ENCODE measurements at regions not wholly inside any gene's neighbourhood (a gene's known extent, or its start where the extent isn't known, plus 50 kb on each side); places are given as distances from the start of the nearest gene placed in this dataset.

DNA sequence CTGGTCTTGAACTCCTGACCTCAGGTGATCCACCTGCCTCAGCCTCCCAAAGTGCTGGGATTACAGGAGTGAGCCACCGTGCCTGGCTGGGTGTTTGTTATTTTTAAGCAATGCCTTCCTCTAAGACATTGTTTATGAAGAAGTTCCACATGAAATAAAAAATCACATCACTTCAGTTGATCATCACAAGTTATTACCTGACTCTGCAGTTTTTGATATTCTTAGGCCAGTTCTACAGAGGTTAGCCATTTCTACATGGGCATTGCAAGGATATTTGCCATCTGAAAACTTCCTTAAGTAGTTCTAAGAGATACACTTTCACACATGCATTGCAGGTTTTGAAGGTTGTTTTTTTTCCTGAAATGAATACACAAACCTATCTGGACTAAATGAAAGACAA lies 82.1 kb downstream of the PYDC2 start:
- TF ChIP-seq, protein P1, sequence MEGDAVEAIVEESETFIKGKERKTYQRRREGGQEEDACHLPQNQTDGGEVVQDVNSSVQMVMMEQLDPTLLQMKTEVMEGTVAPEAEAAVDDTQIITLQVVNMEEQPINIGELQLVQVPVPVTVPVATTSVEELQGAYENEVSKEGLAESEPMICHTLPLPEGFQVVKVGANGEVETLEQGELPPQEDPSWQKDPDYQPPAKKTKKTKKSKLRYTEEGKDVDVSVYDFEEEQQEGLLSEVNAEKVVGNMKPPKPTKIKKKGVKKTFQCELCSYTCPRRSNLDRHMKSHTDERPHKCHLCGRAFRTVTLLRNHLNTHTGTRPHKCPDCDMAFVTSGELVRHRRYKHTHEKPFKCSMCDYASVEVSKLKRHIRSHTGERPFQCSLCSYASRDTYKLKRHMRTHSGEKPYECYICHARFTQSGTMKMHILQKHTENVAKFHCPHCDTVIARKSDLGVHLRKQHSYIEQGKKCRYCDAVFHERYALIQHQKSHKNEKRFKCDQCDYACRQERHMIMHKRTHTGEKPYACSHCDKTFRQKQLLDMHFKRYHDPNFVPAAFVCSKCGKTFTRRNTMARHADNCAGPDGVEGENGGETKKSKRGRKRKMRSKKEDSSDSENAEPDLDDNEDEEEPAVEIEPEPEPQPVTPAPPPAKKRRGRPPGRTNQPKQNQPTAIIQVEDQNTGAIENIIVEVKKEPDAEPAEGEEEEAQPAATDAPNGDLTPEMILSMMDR (IDR thresholded peaks at IDR 0.05; ENCODE audit: low read depth, low read length, poor library complexity, severe bottlenecking), result no peak
- no peak for TF ChIP-seq EZH2phosphoT487 (IDR thresholded peaks at IDR 0.05; ENCODE audit: borderline replicate concordance, low read length)

Data from DOHH2 (cell line).